Testis (tissue), 2 donors: ENCODE measurements at regions not wholly inside any gene's neighbourhood (a gene's known extent, or its start where the extent isn't known, plus 50 kb on each side); places are given as distances from the start of the nearest gene placed in this dataset.

ENCODE experiments used
- DNase-seq: peaks from one replicate; pipeline ENCODE4 v3.0.0-alpha.2; 2019
- H3K27ac ChIP-seq, 2 donors: fragments of 200-600 bp; sonication (generic); one replicate each; pipeline ENCODE4 v1.5.1; 2019
- H3K27me3 ChIP-seq: fragments of 200-600 bp; sonication (generic); one replicate; pipeline ENCODE4 v1.5.1; 2019
- H3K36me3 ChIP-seq: fragments of 200-600 bp; sonication (generic); one replicate; pipeline ENCODE4 v1.5.1; 2017; ENCODE audit warnings: low read depth; ENCODE audit errors: missing control alignments
- H3K4me1 ChIP-seq: fragments of 200-600 bp; sonication (generic); one replicate; pipeline ENCODE4 v1.5.1; 2019
- H3K4me3 ChIP-seq, 2 donors: fragments of 200-600 bp; sonication (generic); one replicate each; pipeline ENCODE4 v1.5.1; 2017 to 2019
- H3K9me3 ChIP-seq: fragments of 200-600 bp; sonication (generic); one replicate; pipeline ENCODE4 v1.5.1; 2017
- CTCF ChIP-seq, 3 experiments: fragments of 450-650 bp in 2 of 3; fragments of 200-600 bp in 1 of 3; sonication (generic) in 1 of 3; IDR thresholded peaks; one replicate each; pipeline ENCODE4 v1.5.1; 2016 to 2019; ENCODE audit warnings: antibody characterized with exemption in 3 of 3, mild to moderate bottlenecking in 2 of 3, moderate library complexity in 1 of 3
- POLR2A ChIP-seq: fragments of 450-650 bp; IDR thresholded peaks from one replicate; pipeline ENCODE4 v1.6.1; 2017; ENCODE audit warnings: antibody characterized with exemption, mild to moderate bottlenecking, moderate library complexity
- WGBS, 2 donors: methylation state at CpG; one replicate each; pipeline ENCODE4 v1.1.5; 2018; 5-methylcytosine and 5-hydroxymethylcytosine counted together
- intact Hi-C: fragments of 100-400 bp; cut with DNase I; formaldehyde crosslinking; loops from one replicate; pipeline ENCODE4 v1.15.1; 2023; ENCODE audit warnings: low total_unique reads

- TF ChIP-seq CTCF (IDR thresholded peaks at IDR 0.05) (no peak), POLR2A (no peak)
- H3K4me3 ChIP-seq = no peak overlapping the region
- H3K36me3 ChIP-seq = no peaks in the 10 kb centered on the region
- intact Hi-C loops = no loop called here
- H3K27ac ChIP-seq = no peak overlapping the region
- no peak for DNase-seq
- H3K4me1 ChIP-seq = no peaks in the 10 kb centered on the region
- no peaks in the 10 kb centered on the region for H3K9me3 ChIP-seq
- WGBS, 2 donors = 80 to 85% methylated on average over 2 of the region's 2 CpGs
- H3K27me3 ChIP-seq = no peaks in the 10 kb centered on the region
These were observed 549.0 kb upstream of the SLC8A1 start for GRCh38 chr2:41000906-41001305.

GRCh38 chr2:41004700-41005099 is 552.8 kb upstream of the SLC8A1 start:
- no peak for DNase-seq
- Histone ChIP-seq H3K9me3 (no peaks in the 10 kb centered on the region), H3K27me3 (no peaks in the 10 kb centered on the region), H3K27ac (no peak overlapping the region), H3K4me3 (no peak overlapping the region), H3K36me3 (no peaks in the 10 kb centered on the region), H3K4me1 (no peaks in the 10 kb centered on the region)
- 90 to 99% methylated on average over 2 of the region's 2 CpGs for WGBS, 2 donors
- intact Hi-C loops = no loop called here
- no peak for TF ChIP-seq CTCF (IDR thresholded peaks at IDR 0.05)

- Histone ChIP-seq H3K27me3 (no peaks in the 10 kb centered on the region), H3K4me1 (no peaks in the 10 kb centered on the region), H3K27ac (no peak overlapping the region), H3K4me3 (no peak overlapping the region), H3K9me3 (no peaks in the 10 kb centered on the region), H3K36me3 (no peaks in the 10 kb centered on the region)
- intact Hi-C loops = no loop called here
- no peak for TF ChIP-seq CTCF (IDR thresholded peaks at IDR 0.05)
- no peak for TF ChIP-seq POLR2A
- DNase-seq = no peak
- 39 to 68% methylated on average over 1 of the region's 1 CpG for WGBS, 2 donors
These were observed 568.5 kb upstream of the SLC8A1 start for GRCh38 chr2:41020358-41020757.

GRCh38 chr2:41024816-41025215 is 572.9 kb upstream of the SLC8A1 start:
- Histone ChIP-seq H3K27me3 (no peaks in the 10 kb centered on the region), H3K4me1 (no peaks in the 10 kb centered on the region), H3K4me3 (no peak overlapping the region), H3K27ac (no peak overlapping the region), H3K9me3 (no peaks in the 10 kb centered on the region), H3K36me3 (no peaks in the 10 kb centered on the region)
- 80 to 84% methylated on average over 3 of the region's 3 CpGs for WGBS, 2 donors
- intact Hi-C loops = no loop called here
- TF ChIP-seq CTCF (IDR thresholded peaks at IDR 0.05) (no peak), POLR2A (no peak)
- no peak for DNase-seq

GRCh38 chr2:41026613-41027012 is 574.7 kb upstream of the SLC8A1 start:
- no peaks in the 10 kb centered on the region for H3K9me3 ChIP-seq
- H3K36me3 ChIP-seq = no peaks in the 10 kb centered on the region
- no peak for TF ChIP-seq CTCF (IDR thresholded peaks at IDR 0.05)
- no peak for TF ChIP-seq POLR2A
- no peak overlapping the region for H3K4me3 ChIP-seq
- H3K27me3 ChIP-seq = no peaks in the 10 kb centered on the region
- 95 to 96% methylated on average over 1 of the region's 1 CpG for WGBS, 2 donors
- no peaks in the 10 kb centered on the region for H3K4me1 ChIP-seq
- H3K27ac ChIP-seq = no peak overlapping the region
- intact Hi-C loops = no loop called here
- no peak for DNase-seq
